Fibroblast of the aortic adventitia (primary cell): ENCODE measurements at regions not wholly inside any gene's neighbourhood (a gene's known extent, or its start where the extent isn't known, plus 50 kb on each side); places are given as distances from the start of the nearest gene placed in this dataset. TPM values are rescaled to one million over a fixed set of nuclear protein-coding genes. Genes with fewer than 3 reads are reported as not detected.

Experiments
- DNase-seq: peaks from one replicate; pipeline ENCODE4 v3.0.0-alpha.2; 2010; ENCODE audit warnings: low read depth
- H3K4me3 ChIP-seq: 2 replicates; pipeline ENCODE4 v1.5.1; 2011; ENCODE audit warnings: low read depth, mild to moderate bottlenecking, control low read depth, low read length, moderate library complexity
- CTCF ChIP-seq: IDR thresholded peaks from 2 replicates; pipeline ENCODE4 v1.5.1; 2011; ENCODE audit warnings: mild to moderate bottlenecking, low read length, control low read depth, inconsistent platforms; ENCODE audit not compliant: insufficient read depth
- small RNA-seq: library from RNA; depleted of rRNA; stranded (forward); fragments of <200 nt; gene quantifications from one replicate; pipeline ENCODE3, GENCODE V24; 2012

- DNase-seq: no peak
- no peak for TF ChIP-seq CTCF
- H3K4me3 ChIP-seq: no peak overlapping the region
Observed at GRCh38 chr13:67283637-67284036, 53.5 kb upstream of the PCDH9 start.

GRCh38 chr13:67281466-67281865 lies 51.3 kb upstream of the PCDH9 start:
- no peak for TF ChIP-seq CTCF
- no peak for DNase-seq
- H3K4me3 ChIP-seq: no peak overlapping the region

Small RNA genes in the stretch of these regions (small RNA-seq; reads per million reads assigned to genes)
- gene RN7SL761P (not detected), gene RPL37P21 (not detected), gene RPS3AP52 (not detected), gene SNRPFP3 (not detected)
